Mesendoderm (in vitro differentiated cells): ENCODE measurements at regions not wholly inside any gene's neighbourhood (a gene's known extent, or its start where the extent isn't known, plus 50 kb on each side); places are given as distances from the start of the nearest gene placed in this dataset.

ENCODE experiments used
- DNase-seq: peaks from one replicate; pipeline ENCODE4 v3.0.0; 2013
- H2AK5ac ChIP-seq: 2 replicates; pipeline ENCODE4 v1.6.1; 2013; ENCODE audit warnings: low read length, inconsistent platforms
- H2BK120ac ChIP-seq: 2 replicates; pipeline ENCODE4 v1.6.1; 2013; ENCODE audit warnings: low read depth, mild to moderate bottlenecking, low read length, moderate library complexity, mixed read lengths
- H2BK15ac ChIP-seq: replicated peaks from 2 replicates; pipeline ENCODE4 v1.6.1; 2013; ENCODE audit warnings: low read depth, mild to moderate bottlenecking, moderate library complexity
- H2BK5ac ChIP-seq: 2 replicates; pipeline ENCODE4 v1.6.1; 2013; ENCODE audit warnings: low read length, inconsistent platforms
- H3K18ac ChIP-seq: 2 replicates; pipeline ENCODE4 v1.6.1; 2013; ENCODE audit warnings: mild to moderate bottlenecking, low read length, mixed read lengths
- H3K23ac ChIP-seq: one replicate; pipeline ENCODE4 v1.6.1; 2013; ENCODE audit warnings: low read length
- H3K27ac ChIP-seq: 2 replicates; pipeline ENCODE4 v1.5.1; 2013; ENCODE audit warnings: low read depth, mild to moderate bottlenecking, inconsistent platforms, low read length, moderate library complexity
- H3K27me3 ChIP-seq: 2 replicates; pipeline ENCODE4 v1.6.1; 2013; ENCODE audit warnings: low read length, control low read depth, mild to moderate bottlenecking, inconsistent platforms; ENCODE audit not compliant: insufficient read depth, poor library complexity
- H3K36me3 ChIP-seq: 2 replicates; pipeline ENCODE4 v1.6.1; 2013; ENCODE audit warnings: low read length, inconsistent platforms; ENCODE audit not compliant: control insufficient read depth, insufficient read depth
- H3K4ac ChIP-seq: one replicate; pipeline ENCODE4 v1.6.1; 2013; ENCODE audit warnings: low read depth, mild to moderate bottlenecking, low read length, moderate library complexity
- H3K4me1 ChIP-seq: 2 replicates; pipeline ENCODE4 v1.6.1; 2013; ENCODE audit warnings: low read depth, low read length, inconsistent platforms; ENCODE audit not compliant: control insufficient read depth
- H3K4me2 ChIP-seq: 2 replicates; pipeline ENCODE4 v1.6.1; 2013; ENCODE audit warnings: low read length
- H3K4me3 ChIP-seq: 2 replicates; pipeline ENCODE4 v1.5.1; 2013; ENCODE audit warnings: mild to moderate bottlenecking, low read length
- H3K56ac ChIP-seq: one replicate; pipeline ENCODE4 v1.6.1; 2013; ENCODE audit warnings: low read length
- H3K79me1 ChIP-seq: 2 replicates; pipeline ENCODE4 v1.6.1; 2013; ENCODE audit warnings: low read length, inconsistent platforms
- H3K79me2 ChIP-seq: 2 replicates; pipeline ENCODE4 v1.6.1; 2013; ENCODE audit warnings: mild to moderate bottlenecking, low read length; ENCODE audit not compliant: control insufficient read depth, insufficient read depth
- H3K9ac ChIP-seq: 2 replicates; pipeline ENCODE4 v1.6.1; 2013; ENCODE audit warnings: low read length, inconsistent platforms
- H4K5ac ChIP-seq: one replicate; pipeline ENCODE4 v1.6.1; 2013; ENCODE audit warnings: low read length
- H4K8ac ChIP-seq: one replicate; pipeline ENCODE4 v1.6.1; 2013; ENCODE audit warnings: low read depth, mild to moderate bottlenecking, control low read depth, low read length, moderate library complexity
- WGBS: extraction: QIAGEN DNeasy Blood & Tissue Kit; methylation state at CpG from one replicate; pipeline ENCODE4 v1.1.7; 2013; ENCODE audit warnings: low lambda C conversion rate, missing lambda C conversion rate; ENCODE audit not compliant: insufficient coverage; ENCODE audit errors: extremely low coverage; 5-methylcytosine and 5-hydroxymethylcytosine counted together

DNA sequence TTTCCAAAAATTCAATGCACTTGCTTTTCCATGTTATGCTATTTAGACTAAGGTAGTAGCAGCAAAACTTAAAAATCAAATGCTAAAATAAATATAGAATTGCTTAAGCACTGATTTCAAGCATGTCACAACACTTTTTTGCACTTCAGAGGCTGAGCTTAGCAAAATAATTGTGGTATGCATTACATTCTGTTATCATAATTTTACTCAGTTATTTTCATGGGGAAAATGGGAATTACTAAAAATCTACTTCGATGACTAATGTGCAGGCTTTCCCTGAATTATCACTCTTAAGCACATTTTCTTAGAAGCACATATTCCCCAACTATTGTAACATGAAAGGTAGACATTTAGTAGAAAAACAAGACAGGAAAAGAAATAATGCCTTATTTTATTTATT lies 322.4 kb upstream of the CBLB start:
- no peak overlapping the region for H2BK120ac ChIP-seq
- H3K27ac ChIP-seq = no peak overlapping the region
- no peak overlapping the region for H3K23ac ChIP-seq
- no peaks in the 10 kb centered on the region for H3K27me3 ChIP-seq
- no peak overlapping the region for H2BK5ac ChIP-seq
- no peaks in the 10 kb centered on the region for H3K79me1 ChIP-seq
- H4K5ac ChIP-seq = no peak overlapping the region
- no peak overlapping the region for H3K4me3 ChIP-seq
- H4K8ac ChIP-seq = no peak overlapping the region
- no peak overlapping the region for H3K56ac ChIP-seq
- no peak for DNase-seq
- WGBS = no CpG with 5 or more reads among the region's 1 CpG
- no peak overlapping the region for H3K4me2 ChIP-seq
- H2BK15ac ChIP-seq = no peak overlapping the region
- no peak overlapping the region for H3K18ac ChIP-seq
- H3K4ac ChIP-seq = no peak overlapping the region
- H3K9ac ChIP-seq = no peak overlapping the region
- no peaks in the 10 kb centered on the region for H3K4me1 ChIP-seq
- H3K79me2 ChIP-seq = no peaks in the 10 kb centered on the region
- H2AK5ac ChIP-seq = no peak overlapping the region
- H3K36me3 ChIP-seq = no peaks in the 10 kb centered on the region

DNA sequence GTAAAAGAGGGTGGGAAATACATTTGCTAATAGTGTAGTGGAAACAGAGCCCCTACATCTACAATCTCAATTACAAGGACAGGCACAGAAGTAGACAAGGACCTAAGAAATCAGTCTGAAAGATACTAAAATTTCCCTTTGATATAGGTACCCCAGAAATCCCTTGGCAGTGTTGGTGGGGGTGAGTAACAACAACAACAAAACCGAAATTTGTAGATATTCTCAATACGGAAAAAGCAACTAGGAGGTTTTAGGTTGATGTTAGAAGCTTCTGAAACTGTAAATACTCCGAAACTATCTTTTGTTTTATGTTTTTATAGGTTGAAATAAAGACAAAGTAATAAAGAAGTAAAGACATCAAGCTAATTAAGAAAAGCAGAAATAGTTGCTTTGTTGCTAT lies 323.1 kb upstream of the CBLB start:
- no peak overlapping the region for H3K27ac ChIP-seq
- H3K79me2 ChIP-seq = no peaks in the 10 kb centered on the region
- no peak overlapping the region for H2BK5ac ChIP-seq
- H3K56ac ChIP-seq = no peak overlapping the region
- H3K9ac ChIP-seq = no peak overlapping the region
- H3K4me3 ChIP-seq = no peak overlapping the region
- H4K5ac ChIP-seq = no peak overlapping the region
- no peaks in the 10 kb centered on the region for H3K36me3 ChIP-seq
- no peak overlapping the region for H3K18ac ChIP-seq
- no peak overlapping the region for H3K4ac ChIP-seq
- H2BK120ac ChIP-seq = no peak overlapping the region
- no peak overlapping the region for H3K4me2 ChIP-seq
- no peaks in the 10 kb centered on the region for H3K4me1 ChIP-seq
- H3K23ac ChIP-seq = no peak overlapping the region
- no peaks in the 10 kb centered on the region for H3K27me3 ChIP-seq
- no peak overlapping the region for H4K8ac ChIP-seq
- no CpG with 5 or more reads among the region's 3 CpGs for WGBS
- no peak for DNase-seq
- no peak overlapping the region for H2BK15ac ChIP-seq
- H2AK5ac ChIP-seq = no peak overlapping the region
- no peaks in the 10 kb centered on the region for H3K79me1 ChIP-seq

DNA sequence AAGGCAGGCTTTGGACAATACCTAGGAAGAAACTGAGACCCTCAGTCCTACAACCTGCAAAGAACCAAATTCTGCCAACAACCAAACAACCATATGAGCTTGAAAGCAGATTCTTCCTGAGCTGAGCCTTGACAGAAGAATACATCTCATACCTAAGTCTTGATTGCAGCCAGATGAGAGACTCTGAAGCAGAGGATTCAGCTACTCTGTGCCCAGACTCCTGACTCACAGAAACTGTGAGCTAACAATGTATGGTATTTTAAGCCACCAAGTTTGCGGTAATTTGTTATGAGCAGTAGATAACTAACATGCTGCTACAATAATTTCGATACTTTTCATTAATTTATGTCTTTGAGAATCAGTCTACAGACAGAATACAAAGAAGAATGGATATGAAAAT lies 325.1 kb upstream of the CBLB start:
- Histone ChIP-seq H2BK120ac (no peak overlapping the region), H3K23ac (no peak overlapping the region), H3K18ac (no peak overlapping the region), H3K27me3 (no peaks in the 10 kb centered on the region), H3K4ac (no peak overlapping the region), H2BK15ac (no peak overlapping the region), H3K4me1 (no peaks in the 10 kb centered on the region), H3K27ac (no peak overlapping the region), H3K4me2 (no peak overlapping the region), H2AK5ac (no peak overlapping the region), H4K5ac (no peak overlapping the region), H2BK5ac (no peak overlapping the region), H4K8ac (no peak overlapping the region), H3K9ac (no peak overlapping the region), H3K4me3 (no peak overlapping the region), H3K56ac (no peak overlapping the region), H3K36me3 (no peaks in the 10 kb centered on the region), H3K79me1 (no peaks in the 10 kb centered on the region), H3K79me2 (no peaks in the 10 kb centered on the region)
- no peak for DNase-seq
- no CpG with 5 or more reads among the region's 2 CpGs for WGBS

DNA sequence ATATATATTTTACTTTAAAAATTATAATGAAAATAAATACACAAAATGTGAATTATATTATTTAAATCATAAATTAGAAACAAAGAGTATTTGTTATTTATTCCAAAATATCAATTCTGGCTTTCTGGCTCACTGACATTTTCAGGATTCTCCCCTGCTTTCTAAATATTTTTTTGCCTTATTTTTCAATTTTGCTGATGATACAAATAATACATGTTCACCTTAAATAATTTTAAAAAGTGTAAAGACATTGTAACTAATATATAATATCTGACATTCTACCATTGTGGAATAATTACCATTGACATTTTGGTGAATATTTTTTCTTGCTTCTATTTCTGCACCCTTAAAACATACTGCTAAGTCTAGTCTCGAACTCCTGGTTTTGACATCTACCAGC lies 325.9 kb upstream of the CBLB start:
- H3K4me1 ChIP-seq = no peaks in the 10 kb centered on the region
- H3K18ac ChIP-seq = no peak overlapping the region
- H2BK120ac ChIP-seq = no peak overlapping the region
- H2BK15ac ChIP-seq = no peak overlapping the region
- H3K4me3 ChIP-seq = no peak overlapping the region
- H2AK5ac ChIP-seq = no peak overlapping the region
- no peak for DNase-seq
- H3K27ac ChIP-seq = no peak overlapping the region
- H3K27me3 ChIP-seq = no peaks in the 10 kb centered on the region
- WGBS = no CpG with 5 or more reads among the region's 1 CpG
- no peak overlapping the region for H3K4me2 ChIP-seq
- no peak overlapping the region for H4K5ac ChIP-seq
- H3K79me1 ChIP-seq = no peaks in the 10 kb centered on the region
- no peak overlapping the region for H2BK5ac ChIP-seq
- H3K36me3 ChIP-seq = no peaks in the 10 kb centered on the region
- H3K4ac ChIP-seq = no peak overlapping the region
- H3K79me2 ChIP-seq = no peaks in the 10 kb centered on the region
- no peak overlapping the region for H3K56ac ChIP-seq
- H3K23ac ChIP-seq = no peak overlapping the region
- no peak overlapping the region for H3K9ac ChIP-seq
- no peak overlapping the region for H4K8ac ChIP-seq

DNA sequence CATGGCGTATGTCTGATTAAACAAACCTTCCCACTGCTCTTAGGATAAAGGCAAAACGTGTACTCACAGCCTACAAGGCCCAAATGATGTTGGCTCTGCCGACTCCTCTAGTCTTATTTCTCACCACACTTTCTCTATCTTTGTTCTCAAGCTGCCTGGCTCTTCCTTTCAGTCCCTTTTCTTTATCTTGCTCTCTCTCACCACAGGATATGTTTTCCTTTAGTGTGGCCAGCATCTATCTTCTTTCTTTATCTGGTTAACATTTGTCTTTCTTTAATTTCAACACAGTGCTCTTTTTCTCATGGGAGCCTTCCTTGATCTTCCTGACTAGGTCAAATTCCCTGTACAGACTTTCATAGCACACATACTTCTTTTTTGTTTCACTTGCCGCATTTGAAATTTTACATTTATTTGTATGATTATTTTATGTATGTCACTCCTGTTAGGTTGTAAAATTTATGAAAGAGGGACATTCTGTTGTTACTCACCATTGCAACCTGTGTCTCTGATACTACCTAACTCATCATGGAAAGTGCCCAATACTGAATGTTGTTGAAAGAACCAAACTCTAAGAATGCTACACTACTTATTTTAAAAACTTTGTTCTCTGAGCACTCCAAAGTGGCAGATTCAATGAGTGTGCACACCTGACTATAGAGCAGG lies 328.9 kb upstream of the CBLB start:
- no CpG with 5 or more reads among the region's 4 CpGs for WGBS
- Histone ChIP-seq H3K4me2 (no peak overlapping the region), H3K36me3 (no peaks in the 10 kb centered on the region), H3K4ac (no peak overlapping the region), H4K8ac (no peak overlapping the region), H3K27ac (no peak overlapping the region), H3K23ac (no peak overlapping the region), H4K5ac (no peak overlapping the region), H2AK5ac (no peak overlapping the region), H3K18ac (no peak overlapping the region), H3K27me3 (no peaks in the 10 kb centered on the region), H3K4me1 (no peaks in the 10 kb centered on the region), H2BK120ac (no peak overlapping the region), H3K9ac (no peak overlapping the region), H3K56ac (no peak overlapping the region), H3K79me1 (no peaks in the 10 kb centered on the region), H3K4me3 (no peak overlapping the region), H3K79me2 (no peaks in the 10 kb centered on the region), H2BK15ac (no peak overlapping the region), H2BK5ac (no peak overlapping the region)
- peak; percentile 80 for DNase-seq

DNA sequence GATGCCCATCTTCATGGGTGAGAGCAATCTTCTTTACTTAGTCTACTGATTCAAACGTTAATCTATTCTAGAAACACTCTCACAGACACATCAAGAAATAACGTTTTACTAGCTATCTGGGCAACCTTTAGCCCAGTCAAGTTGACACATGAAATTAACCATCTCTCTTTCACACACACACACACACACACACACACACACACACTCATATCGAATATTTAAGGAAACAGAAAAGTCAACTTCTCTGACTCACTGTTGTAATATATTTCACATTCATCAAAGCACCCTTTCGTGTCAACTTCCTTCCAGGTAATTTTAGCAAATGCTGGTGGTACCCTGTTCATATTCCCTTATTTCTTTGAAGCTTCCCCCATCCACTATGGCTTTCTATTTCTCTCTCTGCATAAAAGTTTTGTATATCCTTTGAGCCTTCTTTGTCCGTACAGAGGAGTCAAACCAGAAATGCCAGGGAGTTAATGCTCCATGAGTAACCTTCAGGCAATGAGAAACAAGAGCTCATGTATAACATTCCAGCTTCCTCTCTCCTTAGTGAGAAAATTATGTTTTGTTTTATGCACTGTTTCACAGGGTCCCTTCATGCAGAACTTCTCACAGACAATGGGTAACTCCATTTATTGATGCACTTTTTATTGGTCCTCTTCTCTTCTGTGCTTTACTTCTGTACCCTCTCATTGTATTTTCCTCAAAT lies 335.5 kb upstream of the CBLB start:
- Histone ChIP-seq H3K9ac (no peak overlapping the region), H3K79me1 (no peaks in the 10 kb centered on the region), H3K27me3 (no peaks in the 10 kb centered on the region), H3K27ac (no peak overlapping the region), H3K56ac (no peak overlapping the region), H2BK5ac (no peak overlapping the region), H4K5ac (no peak overlapping the region), H2BK120ac (no peak overlapping the region), H3K79me2 (no peaks in the 10 kb centered on the region), H3K4ac (no peak overlapping the region), H3K23ac (no peak overlapping the region), H2AK5ac (no peak overlapping the region), H4K8ac (no peak overlapping the region), H3K4me2 (no peak overlapping the region), H3K18ac (no peak overlapping the region), H2BK15ac (no peak overlapping the region), H3K4me1 (no peaks in the 10 kb centered on the region), H3K4me3 (no peak overlapping the region), H3K36me3 (no peaks in the 10 kb centered on the region)
- no CpG with 5 or more reads among the region's 5 CpGs for WGBS
- no peak for DNase-seq
